ENCODE measurements at regions not wholly inside any gene's neighbourhood (a gene's known extent, or its start where the extent isn't known, plus 50 kb on each side); places are given as distances from the start of the nearest gene placed in this dataset.

DNA sequence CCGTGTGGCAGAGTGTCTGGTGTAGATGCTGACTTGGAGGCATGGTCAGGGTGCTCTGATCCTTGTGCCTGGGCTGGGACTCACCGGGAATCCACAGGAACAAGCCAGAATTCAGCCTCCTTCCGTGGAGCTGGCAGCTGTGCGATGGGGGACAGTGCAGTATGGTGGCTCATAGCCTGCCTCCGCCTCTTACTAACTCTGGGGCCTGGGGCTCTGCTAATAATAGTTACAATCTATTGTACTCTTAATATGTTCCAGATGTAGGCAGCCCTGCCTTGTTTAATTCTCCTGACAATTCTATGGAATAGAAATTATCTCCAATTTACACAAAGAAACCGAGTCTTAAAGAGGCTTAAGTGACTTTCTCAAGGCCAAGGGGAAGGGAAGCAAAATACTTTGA lies 77.6 kb downstream of the PCDH1 start:
- no peak for DNase-seq

DNA sequence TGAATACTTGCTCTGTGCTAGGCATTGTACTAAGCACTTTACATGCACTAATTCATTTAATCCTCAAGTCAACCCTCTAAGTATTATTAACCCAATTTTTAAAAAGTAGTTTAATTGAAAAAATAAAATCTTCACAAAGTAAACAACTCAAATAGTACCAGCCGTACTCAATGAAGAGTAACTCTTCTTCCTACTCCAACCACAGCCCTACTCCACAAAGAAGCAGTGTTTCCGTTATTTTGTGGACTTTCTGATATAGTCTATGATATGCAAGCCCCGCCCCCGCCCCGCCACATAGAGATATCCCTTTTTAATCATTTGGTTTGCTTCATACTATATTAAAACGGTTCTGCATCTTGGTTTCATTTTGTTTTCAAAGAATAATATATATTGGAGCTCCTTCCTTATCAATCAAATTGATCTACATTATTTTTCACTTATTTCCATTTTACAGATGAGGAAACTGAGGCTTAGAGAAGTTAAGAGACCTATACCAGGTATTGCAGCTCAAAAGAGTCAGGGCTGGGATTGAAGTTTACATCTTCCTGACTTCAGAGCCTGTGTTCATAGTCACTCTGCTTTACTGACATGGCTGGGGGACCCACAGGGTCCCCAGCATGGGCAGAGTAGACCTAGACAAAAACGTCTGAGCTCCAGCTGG lies 78.6 kb downstream of the PCDH1 start:
- no peak for DNase-seq

DNA sequence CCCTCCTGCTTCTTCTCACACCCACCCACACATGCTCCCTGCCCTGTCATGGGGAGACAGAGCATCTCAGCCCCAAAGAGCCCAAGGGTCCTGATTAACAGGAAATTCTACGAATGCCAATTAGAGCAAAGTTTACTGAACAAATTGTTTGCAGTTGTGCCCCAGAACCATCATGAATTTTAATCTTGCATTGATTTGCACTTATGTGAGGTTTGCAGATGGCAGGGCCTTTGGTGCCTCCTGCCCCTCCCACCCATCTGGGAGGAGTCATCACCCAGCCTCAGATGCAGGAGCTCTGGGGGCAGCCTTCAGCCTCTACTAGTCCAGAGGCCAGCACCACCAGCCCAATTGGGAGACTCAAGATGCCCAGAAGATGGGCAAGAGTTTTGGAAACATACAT lies 80.8 kb downstream of the PCDH1 start:
- no peak for DNase-seq

DNA sequence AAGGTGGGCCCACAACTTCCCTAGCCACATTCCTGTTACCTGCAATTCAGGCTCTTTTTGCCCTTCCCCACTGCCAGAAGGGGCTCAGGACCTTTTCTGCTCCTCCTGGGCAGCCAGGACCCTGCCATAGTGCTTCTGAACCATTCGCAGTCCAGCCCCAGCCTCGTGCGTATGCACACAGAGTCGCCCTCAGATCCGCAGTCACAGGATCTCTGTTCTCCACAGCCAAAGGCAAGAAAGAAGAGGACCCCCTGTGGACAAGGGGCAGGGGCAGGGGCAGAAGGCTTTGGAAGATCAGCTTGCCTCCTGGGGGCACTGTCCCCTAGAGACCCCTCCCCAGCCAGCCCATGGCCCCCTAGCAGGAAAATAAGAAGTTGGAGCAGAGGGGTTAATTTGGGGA lies 82.8 kb downstream of the PCDH1 start:
- no peak for DNase-seq

DNA sequence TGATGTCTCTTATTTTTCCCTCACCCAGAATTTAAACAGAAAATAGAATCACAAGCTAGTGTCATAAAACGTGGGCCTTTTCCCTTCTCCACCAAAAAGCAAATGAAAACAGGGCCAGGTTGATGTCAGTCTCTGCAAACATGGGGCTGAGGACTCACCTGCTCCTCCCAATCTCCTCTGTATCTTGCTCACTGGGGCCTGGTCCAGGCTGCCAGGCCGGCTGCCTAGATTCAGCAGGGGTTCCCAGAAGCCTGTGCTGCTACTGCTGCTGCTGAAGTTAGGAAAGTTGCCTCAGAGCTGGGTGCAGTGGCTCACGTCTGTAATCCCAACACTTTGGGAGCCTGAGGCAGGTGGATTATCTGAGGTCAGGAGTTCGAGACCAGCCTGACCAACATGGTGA lies 84.3 kb downstream of the PCDH1 start:
- no peak for DNase-seq

DNA sequence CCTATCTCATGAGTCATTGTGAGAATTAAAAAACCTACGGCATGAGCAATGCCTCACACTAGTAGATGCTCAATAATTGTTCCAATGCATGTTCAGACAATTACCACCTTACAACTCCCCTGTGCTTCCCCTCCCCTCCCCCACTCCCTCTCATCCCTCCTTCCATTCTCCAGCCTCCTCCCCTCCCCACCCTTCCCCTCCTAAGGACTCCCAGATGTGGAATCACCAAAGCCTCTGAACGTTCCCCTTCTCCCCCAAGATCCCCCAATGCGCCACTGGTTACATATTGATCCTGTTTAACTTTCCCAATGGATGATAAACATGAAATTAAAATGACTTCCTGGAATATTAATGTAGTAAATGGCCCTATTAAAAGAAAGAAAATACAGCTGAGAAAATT lies 84.8 kb downstream of the PCDH1 start:
- no peak for DNase-seq

DNA sequence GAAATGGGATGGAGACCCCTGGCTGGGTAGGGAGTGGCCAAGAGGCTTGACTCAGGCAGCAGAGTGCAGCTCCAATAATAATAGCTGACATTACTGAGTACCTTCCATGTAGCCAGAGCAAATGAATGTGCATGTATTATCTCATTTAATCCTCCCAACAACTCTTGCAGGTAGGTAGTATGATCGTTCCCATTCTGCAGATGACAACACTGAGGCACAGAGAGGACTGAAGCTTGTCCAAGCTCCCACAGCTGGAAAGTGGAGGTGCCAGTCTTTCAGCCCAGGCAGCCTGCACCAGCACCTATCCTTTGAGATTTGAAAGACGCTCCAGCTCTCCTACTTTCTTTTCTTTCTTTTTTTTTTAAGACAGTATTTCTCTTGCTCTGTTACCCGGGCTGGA lies 87.6 kb downstream of the PCDH1 start:
- no peak for DNase-seq

DNA sequence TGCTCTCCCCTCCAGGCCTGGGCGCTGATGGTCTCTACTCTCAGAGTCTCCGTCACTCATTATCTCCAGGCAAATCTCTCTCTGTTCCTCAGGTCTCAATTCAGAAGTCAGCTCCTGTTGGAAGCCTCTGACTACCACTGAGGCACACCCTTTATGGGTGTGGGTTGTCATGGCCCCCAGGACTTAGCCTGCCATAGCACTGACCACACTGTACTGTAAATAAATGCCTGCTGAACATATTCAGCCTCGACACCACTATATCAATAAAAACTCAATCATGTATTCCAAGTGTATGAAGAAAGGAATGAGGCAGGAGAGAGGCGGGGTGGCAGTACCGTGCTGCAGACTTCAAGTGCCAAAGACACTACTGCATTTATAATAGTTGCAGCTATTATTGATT lies 88.9 kb downstream of the PCDH1 start:
- DNase-seq, result no peak

DNA sequence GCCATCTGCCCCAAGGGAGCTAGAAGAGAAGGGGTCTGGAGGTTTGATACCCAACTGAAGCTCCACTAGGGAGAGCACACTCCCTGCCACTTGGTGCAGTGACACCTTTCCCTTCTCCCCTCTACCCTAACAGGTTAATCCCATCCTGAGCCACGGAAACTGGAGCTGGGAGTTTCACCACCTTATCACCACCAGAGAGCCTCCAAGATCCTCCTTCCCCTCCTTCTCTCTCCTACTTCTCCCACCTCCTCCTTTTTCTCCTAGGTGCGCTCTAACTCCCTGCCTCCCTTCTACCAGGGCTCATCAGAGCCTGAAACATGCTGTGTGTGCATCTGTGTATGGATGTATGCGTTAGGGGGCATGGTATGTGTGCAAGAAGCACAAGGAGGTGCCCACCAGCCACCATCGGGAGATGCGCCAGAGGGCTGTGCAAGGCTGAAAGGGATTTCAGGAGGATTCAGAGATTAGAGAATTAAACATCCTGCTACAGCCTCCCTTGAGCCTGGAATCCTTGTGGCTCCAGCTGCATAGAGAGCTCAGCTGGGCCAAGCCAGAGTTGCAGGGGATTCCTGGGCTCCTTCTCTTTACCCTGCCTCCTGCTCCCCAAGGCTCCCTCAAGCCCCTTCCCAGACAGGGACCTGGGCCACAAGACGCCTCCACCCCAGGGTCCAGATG lies 89.8 kb downstream of the PCDH1 start:
- DNase-seq, result no peak

DNA sequence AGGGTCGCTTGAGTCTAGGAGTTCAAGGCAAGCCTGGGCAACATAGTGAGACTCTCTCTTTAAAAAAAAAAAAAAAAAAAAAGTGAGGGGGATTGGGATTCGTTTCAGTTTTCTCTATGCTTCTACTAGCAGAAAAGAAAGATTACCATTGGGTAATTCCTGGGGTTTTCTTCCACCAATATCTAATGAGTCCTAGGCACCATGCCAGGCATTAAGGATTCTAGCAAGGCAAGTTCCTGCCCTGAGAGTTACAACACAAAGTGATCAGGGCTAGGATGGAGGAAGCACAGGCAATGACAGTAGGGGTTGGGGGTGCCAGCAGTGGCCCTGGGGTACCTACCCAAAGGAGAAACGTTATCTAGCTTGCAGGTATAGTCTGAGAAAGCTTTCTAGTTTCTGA lies 90.8 kb downstream of the PCDH1 start:
- no peak for DNase-seq

DNA sequence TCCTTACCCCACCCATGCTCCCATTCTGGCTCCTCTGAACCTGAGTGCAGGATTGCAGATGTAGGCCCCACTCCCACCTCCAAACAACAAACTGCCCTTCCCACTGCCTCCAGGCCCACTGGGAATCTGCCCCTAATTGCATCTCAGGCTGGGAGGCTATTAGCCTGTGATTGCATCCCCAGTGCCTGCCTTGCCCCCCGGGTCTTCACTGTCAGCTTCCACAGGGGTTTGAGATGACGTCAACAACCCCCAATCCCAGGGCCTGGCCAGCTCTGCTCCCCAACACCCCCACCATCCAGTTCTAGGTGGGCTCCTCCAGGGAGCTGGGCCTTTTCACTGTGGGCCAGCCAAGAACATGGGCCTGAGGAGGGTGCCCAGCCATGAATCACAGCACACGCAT lies 91.5 kb downstream of the PCDH1 start:
- no peak for DNase-seq

DNA sequence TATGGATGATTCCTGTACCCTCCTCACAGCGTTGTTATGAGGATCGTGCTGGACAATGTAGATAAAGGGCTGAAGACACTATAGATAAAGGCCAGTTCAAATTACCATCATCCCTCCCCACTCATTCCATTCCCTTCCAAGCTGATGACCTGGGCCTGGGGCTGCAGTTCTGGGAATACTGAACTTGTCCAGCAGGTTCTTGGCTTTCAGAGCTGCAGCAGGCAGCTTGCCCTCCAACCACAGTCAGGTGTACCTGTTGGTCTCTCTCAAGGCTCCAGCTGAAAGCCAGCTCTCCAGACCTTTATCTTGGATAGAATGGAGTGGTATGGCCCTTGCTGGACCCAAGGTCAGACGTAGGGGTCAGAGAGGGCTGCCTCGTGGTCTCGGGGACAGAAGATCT lies 92.5 kb downstream of the PCDH1 start:
- DNase-seq, result no peak

DNA sequence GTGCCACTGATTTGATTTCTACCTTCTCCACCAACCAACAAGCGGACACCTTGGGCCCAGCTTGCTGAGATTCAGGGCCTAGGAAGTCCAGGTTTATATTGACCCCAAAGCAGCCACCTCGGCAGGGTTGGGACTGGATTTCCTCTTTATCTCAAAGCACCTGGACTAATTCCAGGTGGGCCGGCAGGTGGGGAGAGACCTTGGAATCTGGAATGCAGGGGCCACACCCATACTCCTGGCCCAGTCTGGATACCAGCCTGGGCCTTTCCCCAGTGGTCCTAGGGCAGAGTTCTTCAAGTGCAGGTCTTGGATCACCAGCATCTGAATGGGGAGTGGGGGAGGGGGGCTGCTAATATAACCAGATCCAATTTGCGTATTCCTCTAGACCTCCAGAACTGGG lies 93.1 kb downstream of the PCDH1 start:
- DNase-seq, result no peak

DNA sequence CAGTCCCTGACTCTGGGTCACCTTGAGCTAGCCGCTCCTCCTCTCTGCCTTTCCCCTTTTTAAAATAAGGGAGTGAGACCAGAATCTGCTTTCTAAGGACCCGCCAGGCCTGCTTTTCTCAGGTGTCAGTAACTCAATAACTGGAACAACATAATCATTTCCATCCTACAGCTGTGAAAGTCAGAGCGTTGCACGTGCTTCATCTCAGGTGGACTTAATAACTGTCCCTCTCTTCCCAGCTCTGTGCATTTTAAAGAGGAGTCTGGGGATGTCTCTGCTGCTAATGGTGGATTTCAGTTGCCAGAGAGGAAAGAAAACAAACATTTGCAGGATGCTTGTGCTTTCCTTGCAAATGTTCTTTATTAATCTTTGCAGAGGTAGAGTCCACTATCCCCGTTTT lies 93.7 kb downstream of the PCDH1 start:
- no peak for DNase-seq

DNA sequence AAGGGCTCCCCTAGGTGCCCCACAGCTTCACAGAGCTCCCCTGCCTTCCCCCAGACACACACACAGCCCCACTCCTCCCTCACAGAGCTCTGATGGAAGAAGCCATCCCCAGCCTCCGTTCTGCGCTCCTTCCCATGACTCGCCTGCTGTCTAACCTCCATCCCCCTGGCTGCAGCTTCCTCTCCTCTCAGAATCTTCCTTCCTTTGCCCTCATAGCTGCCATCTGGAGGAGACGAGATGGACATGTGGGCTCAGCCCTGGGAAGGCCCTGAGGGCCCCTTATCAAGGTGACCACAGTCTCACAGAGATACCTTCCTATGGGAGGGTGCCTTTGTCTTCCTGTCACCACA lies 94.3 kb downstream of the PCDH1 start:
- no peak for DNase-seq

DNA sequence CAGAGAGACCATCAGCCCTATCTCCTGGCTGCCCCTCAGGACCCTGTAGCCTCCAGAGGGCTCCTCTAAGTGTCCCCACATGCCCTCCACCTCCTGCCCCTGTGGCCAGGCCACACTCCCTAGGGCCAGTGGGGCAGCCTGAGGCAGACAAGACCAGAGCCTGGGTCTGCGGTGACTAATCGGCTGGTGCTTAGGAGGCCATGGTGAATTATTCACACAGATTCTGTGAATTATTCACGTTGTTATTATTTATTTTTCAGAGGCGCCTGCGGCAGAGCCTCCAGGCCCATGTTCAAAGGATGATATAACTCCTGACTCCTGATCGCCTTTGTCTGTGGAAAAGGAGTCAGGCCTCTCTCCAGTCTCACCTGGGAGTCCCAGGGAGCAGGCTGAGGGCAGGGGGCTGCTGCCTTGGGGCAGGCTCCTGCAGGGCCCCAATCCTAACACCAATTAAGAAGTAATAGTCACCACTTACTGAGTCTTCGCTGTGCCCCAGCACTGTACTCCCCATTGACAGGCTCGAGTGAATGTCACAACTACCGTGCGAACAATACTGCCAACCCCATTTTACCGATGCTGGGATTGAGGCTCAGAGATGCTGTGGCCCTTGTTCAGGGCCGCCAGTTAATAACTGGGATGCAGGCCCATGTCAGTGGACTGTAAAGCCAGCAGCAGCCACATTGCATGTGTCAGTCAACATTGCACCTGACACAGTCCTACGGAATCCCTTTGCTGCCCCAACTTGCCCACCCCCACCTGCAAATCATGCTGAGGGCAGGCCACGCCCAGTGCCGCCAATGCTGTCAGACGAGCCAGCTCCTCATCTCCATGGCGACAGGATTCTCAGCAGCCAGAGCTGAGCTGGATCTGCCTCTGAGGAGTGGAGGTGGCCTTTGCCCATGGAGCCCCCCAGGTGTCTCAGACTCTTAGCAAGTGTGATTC lies 94.9 kb downstream of the PCDH1 start:
- DNase-seq, result no peak

DNA sequence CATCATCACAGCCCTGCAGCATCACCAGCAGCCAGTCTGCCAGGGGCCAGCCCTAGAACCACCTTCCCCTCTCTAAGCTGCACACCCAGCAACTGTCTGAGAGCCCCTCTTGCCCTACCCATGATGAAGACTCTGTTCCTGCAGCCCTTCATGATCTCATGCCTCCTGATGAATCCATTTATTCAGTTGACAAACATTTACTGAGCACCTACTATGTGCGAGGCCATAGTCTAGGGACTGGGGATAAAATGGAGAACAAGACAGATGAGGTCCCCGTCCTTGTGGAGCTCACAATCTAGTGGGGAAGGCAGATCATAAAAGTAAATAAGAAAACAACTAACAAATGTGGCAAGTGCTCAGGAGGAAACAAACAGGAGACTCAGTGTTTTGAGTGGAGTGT lies 96.3 kb downstream of the PCDH1 start:
- DNase-seq, result no peak

DNA sequence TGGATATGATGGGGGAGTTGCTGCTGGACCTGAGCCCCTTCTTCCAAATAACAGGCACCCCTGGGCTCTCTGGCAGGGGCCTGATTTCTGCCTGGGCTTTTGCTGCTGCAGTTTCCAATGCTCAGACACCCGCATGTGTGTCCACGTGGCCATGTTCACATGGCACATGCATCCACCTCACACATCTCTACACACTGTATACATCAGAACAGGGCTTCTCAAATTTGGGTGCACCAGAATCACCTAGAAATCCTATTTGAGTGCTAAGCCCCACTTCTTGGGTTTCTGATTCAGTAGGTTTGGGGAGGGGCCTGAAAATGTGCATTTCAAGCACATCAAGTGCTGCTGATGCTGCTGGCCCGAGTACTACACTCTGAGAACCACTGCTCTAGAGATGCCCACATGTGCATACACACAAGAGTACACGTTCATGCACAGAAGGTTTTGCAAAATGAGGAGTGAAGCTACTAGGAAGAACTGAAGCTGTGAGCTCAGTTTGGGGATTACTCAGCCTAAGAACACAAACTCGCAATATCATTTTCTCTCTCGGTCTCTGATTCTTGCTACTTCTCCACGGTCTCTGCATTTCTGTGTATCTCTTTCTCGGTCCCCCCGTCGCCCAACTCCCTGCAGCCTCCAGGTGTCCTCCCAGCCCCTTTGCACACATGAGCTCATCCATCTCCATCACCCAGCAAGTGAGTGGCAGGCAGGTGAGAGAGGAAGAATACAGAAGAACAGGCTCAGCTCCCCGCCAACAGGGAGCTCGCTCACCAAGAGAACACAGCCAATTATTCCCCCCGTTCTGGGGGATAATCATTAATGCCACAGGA lies 97.0 kb downstream of the PCDH1 start:
- no peak for DNase-seq

DNA sequence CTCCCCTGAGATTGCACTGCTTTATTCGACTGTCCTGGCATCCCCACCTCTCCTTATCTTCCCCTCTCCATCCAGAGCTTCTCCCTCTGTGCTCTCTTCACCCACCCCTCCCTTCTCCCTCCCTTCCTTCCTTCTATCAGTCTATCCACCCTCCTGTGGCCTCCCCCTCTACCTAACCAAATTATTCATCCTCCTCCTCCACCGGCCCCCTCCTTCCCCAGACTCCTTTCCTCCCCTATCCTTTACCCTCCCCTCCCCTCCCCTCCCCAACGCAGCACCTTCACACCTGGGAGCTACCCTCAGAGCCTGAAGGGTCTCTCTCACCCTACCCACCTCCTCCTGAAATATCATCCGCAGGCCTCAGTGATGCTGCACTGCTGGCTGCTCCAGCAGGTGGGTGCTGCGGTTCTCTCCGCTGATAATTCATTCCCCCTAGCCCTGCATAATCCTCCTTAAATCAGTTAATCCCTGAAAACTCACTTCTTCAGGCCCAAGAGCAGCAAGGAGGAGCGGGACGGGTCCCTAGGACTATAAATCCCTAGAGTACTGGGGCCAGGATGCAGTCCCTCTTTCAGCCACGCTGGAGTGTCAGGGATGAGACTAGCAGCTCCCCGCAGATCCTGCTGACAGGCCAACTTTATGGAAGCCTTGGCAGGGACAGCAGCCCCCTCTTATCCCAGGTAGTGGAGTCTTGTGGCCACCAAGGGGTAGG lies 97.8 kb downstream of the PCDH1 start:
- no peak for DNase-seq

DNA sequence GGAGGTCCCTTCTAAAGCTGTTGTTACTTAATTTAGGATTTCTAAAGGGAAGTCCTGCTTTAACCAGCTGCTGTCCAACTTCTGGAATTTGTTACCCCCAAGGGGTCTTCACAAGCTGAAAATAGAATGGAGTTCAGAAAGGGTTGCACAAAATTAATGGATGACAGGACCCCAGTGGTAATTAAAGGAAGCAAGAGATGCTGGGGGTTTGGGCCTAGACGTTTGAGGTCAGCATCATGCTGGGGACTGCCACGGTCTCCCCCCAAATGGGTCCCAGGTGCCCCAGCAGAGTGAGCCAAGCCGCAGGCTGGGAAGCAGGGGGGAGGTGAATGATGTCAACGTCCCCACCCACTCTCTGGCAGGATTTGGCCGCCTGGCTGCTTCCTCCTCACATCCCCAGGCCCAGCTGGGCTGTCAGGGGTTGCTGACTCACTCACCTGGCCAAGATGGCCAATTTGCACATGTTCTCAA lies 97.5 kb upstream of the ARAP3 start:
- no peak for DNase-seq

DNA sequence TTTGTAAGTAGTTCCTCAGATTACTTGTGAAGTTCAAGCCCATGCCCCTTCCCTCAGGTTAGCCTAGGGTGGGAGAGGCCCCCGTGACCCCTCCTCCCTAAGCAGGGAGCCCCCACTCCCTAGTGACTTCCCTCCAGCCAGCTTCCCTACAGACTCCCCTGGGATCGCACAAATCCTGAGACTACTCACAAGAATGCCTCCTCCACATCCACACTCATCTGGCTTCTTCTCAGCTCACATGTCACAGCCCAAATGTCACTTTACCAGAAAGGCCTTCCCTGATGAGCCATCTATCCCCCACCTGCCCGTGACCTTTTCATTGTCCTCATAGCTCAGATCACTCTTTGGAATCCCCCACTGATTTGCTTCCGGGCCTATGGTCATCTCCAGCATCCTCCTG lies 96.7 kb upstream of the ARAP3 start:
- no peak for DNase-seq

DNA sequence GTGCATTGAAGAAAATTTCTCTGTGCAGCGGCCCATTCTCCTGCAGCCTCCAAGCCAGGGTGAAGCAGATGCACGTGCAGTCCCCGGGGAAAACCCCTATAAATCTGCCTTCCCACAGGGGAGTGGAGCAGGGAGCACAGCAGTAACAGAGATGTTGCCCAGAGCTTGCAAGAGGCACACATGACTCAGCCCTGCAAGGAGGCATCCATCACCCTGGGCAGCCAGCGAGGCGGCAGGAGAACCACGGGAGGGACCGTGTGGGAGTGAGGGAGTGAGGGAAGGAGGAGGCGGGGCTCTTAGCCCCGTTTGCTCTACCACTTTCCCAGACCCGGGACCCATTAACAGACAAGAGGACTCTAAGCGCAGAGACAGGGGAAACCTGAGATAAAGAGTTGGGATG lies 96.2 kb upstream of the ARAP3 start:
- no peak for DNase-seq
